ENCODE measurements at regions not wholly inside any gene's neighbourhood (a gene's known extent, or its start where the extent isn't known, plus 50 kb on each side); places are given as distances from the start of the nearest gene placed in this dataset.

- TF ChIP-seq CTCF (IDR thresholded peaks at IDR 0.05) (no peak), EZH2 (IDR thresholded peaks at IDR 0.05) (no peak), EZH2phosphoT487 (IDR thresholded peaks at IDR 0.05) (no peak)
- Histone ChIP-seq H4K20me1 (ENCODE audit: low read depth) (no peaks in the 10 kb centered on the region), H3K4me3 (no peak overlapping the region), H3F3A (ENCODE audit: low read depth) (no peaks in the 10 kb centered on the region), H3K27me3 (no peaks in the 10 kb centered on the region), H3K9ac (no peak overlapping the region), H3K36me3 (no peaks in the 10 kb centered on the region), H3K79me2 (ENCODE audit: low read depth) (no peaks in the 10 kb centered on the region), H3K4me1 (no peaks in the 10 kb centered on the region), H3K27ac (no peak overlapping the region), H2AFZ (replicated peaks) (no peak overlapping the region), H3K9me3 (ENCODE audit: low read depth) (no peaks in the 10 kb centered on the region), H3K4me2 (no peak overlapping the region)
- Mint-ChIP-seq H3K27ac (peak overlapping the region; percentile 16), H3K9me3 (no peaks in the 10 kb centered on the region), H3K36me3 (no peaks in the 10 kb centered on the region), H3K27me3 (ENCODE audit: insufficient read depth, low read depth) (peaks cover 12% of the 10 kb centered on the region), H3K4me3 (no peak overlapping the region), H3K4me1 (peaks cover 25% of the 10 kb centered on the region)
- no peak for DNase-seq (ENCODE audit: low spot score)
Measured at GRCh38 chr15:70477750-70478250, 285.6 kb downstream of the UACA start.

- Histone ChIP-seq H3K9ac (no peak overlapping the region), H3F3A (ENCODE audit: low read depth) (no peaks in the 10 kb centered on the region), H3K4me1 (no peaks in the 10 kb centered on the region), H3K9me3 (ENCODE audit: low read depth) (no peaks in the 10 kb centered on the region), H3K79me2 (ENCODE audit: low read depth) (no peaks in the 10 kb centered on the region), H4K20me1 (ENCODE audit: low read depth) (no peaks in the 10 kb centered on the region), H3K27me3 (no peaks in the 10 kb centered on the region), H3K36me3 (no peaks in the 10 kb centered on the region), H3K27ac (no peak overlapping the region), H2AFZ (replicated peaks) (no peak overlapping the region), H3K4me2 (no peak overlapping the region), H3K4me3 (no peak overlapping the region)
- H3K4me1 Mint-ChIP-seq: peaks cover 25% of the 10 kb centered on the region
- no peak for DNase-seq (ENCODE audit: low spot score)
- TF ChIP-seq EZH2 (IDR thresholded peaks at IDR 0.05) (no peak), CTCF (IDR thresholded peaks at IDR 0.05) (no peak), EZH2phosphoT487 (IDR thresholded peaks at IDR 0.05) (no peak)
- no peaks in the 10 kb centered on the region for H3K9me3 Mint-ChIP-seq
- peak overlapping the region; percentile 64 for H3K27ac Mint-ChIP-seq
- peaks cover 12% of the 10 kb centered on the region for H3K27me3 Mint-ChIP-seq (ENCODE audit: insufficient read depth, low read depth)
- peak overlapping the region; percentile 46 for H3K4me3 Mint-ChIP-seq
- H3K36me3 Mint-ChIP-seq: no peaks in the 10 kb centered on the region
Measured at GRCh38 chr15:70476441-70476840, 286.9 kb downstream of the UACA start.

- peaks cover 11% of the 10 kb centered on the region for H3K27me3 Mint-ChIP-seq (ENCODE audit: insufficient read depth, low read depth)
- Histone ChIP-seq H3F3A (ENCODE audit: low read depth) (no peaks in the 10 kb centered on the region), H3K27ac (no peak overlapping the region), H4K20me1 (ENCODE audit: low read depth) (no peaks in the 10 kb centered on the region), H3K79me2 (ENCODE audit: low read depth) (no peaks in the 10 kb centered on the region), H3K4me2 (no peak overlapping the region), H3K4me1 (no peaks in the 10 kb centered on the region), H3K9ac (no peak overlapping the region), H3K4me3 (no peak overlapping the region), H3K27me3 (no peaks in the 10 kb centered on the region), H2AFZ (replicated peaks) (no peak overlapping the region), H3K36me3 (no peaks in the 10 kb centered on the region), H3K9me3 (ENCODE audit: low read depth) (no peaks in the 10 kb centered on the region)
- H3K36me3 Mint-ChIP-seq: no peaks in the 10 kb centered on the region
- no peak for TF ChIP-seq CTCF (IDR thresholded peaks at IDR 0.05)
- TF ChIP-seq EZH2phosphoT487 (IDR thresholded peaks at IDR 0.05): no peak
- TF ChIP-seq EZH2 (IDR thresholded peaks at IDR 0.05): no peak
- no peak overlapping the region for H3K4me3 Mint-ChIP-seq
- peaks cover 25% of the 10 kb centered on the region for H3K4me1 Mint-ChIP-seq
- H3K27ac Mint-ChIP-seq: no peak overlapping the region
- DNase-seq (ENCODE audit: low spot score): no peak
- H3K9me3 Mint-ChIP-seq: no peaks in the 10 kb centered on the region
Measured at GRCh38 chr15:70475921-70476320, 287.4 kb downstream of the UACA start.
